Vagina (tissue), 2 donors: ENCODE measurements at regions not wholly inside any gene's neighbourhood (a gene's known extent, or its start where the extent isn't known, plus 50 kb on each side); places are given as distances from the start of the nearest gene placed in this dataset.

Experiments used
- CTCF ChIP-seq, 3 experiments: fragments of 450-650 bp in 2 of 3; fragments of 200-600 bp in 1 of 3; sonication (generic) in 1 of 3; IDR thresholded peaks; one replicate each; pipeline ENCODE4 v1.5.1; 2017 to 2019; ENCODE audit warnings: antibody characterized with exemption in 3 of 3, mild to moderate bottlenecking in 2 of 3, moderate library complexity in 2 of 3
- POLR2A ChIP-seq, 2 donors: fragments of 450-650 bp; IDR thresholded peaks; one replicate each; pipeline ENCODE4 v1.6.1; 2017; ENCODE audit warnings: antibody characterized with exemption in 2 of 2, mild to moderate bottlenecking in 2 of 2, moderate library complexity in 2 of 2
- POLR2AphosphoS5 ChIP-seq, 2 donors: sonication (generic); formaldehyde crosslinking; IDR thresholded peaks; one replicate each; pipeline ENCODE4 v1.9.0; 2017; ENCODE audit warnings: antibody characterized with exemption in 2 of 2, mild to moderate bottlenecking in 2 of 2, low read depth in 1 of 2; ENCODE audit not compliant: insufficient read depth in 1 of 2

GRCh38 chr15:98567951-98568350, 80.4 kb upstream of the IGF1R start:
- TF ChIP-seq CTCF (IDR thresholded peaks at IDR 0.05) (no peak), POLR2A (IDR thresholded peaks at IDR 0.05) (no peak), POLR2AphosphoS5 (IDR thresholded peaks at IDR 0.05; ENCODE audit: insufficient read depth in 1 of 2, low read depth in 1 of 2) (no peak)
